SK-N-SH treated with all-trans-retinoic acid at 6 μM for 48 hours (cell line): ENCODE measurements at regions not wholly inside any gene's neighbourhood (a gene's known extent, or its start where the extent isn't known, plus 50 kb on each side); places are given as distances from the start of the nearest gene placed in this dataset.

Experiments used
- ATAC-seq: fragments of 200-7000 bp; cut with Tn5 transposase; 3 replicates; pipeline ENCODE4 v1.9.1; 2020; ENCODE audit warnings: mild to moderate bottlenecking, moderate library complexity
- ARNTL ChIP-seq: fragments of 450-650 bp; formaldehyde crosslinking; IDR thresholded peaks from 2 replicates; pipeline ENCODE4 v1.5.0; 2020; ENCODE audit warnings: low read depth, mild to moderate bottlenecking, moderate library complexity, borderline replicate concordance
- BACH2 ChIP-seq: fragments of 250-450 bp; sonication (Bioruptor Pico); IDR thresholded peaks from 2 replicates; pipeline ENCODE4 v1.9.0; 2021; ENCODE audit warnings: mild to moderate bottlenecking, borderline replicate concordance
- CSDC2 ChIP-seq: fragments of 250-450 bp; sonication (Bioruptor Pico); IDR thresholded peaks from 2 replicates; pipeline ENCODE4 v1.5.0; 2020; ENCODE audit warnings: mild to moderate bottlenecking, moderate library complexity
- ESRRG ChIP-seq: fragments of 250-450 bp; sonication (Bioruptor Pico); IDR thresholded peaks from 2 replicates; pipeline ENCODE4 v1.6.1; 2021; ENCODE audit warnings: mild to moderate bottlenecking
- GLIS3 ChIP-seq: fragments of 250-450 bp; sonication (Bioruptor Pico); IDR thresholded peaks from 2 replicates; pipeline ENCODE4 v1.5.0; 2020; ENCODE audit warnings: mild to moderate bottlenecking, moderate library complexity
- ISL1 ChIP-seq: fragments of 250-450 bp; sonication (Bioruptor Pico); IDR thresholded peaks from 2 replicates; pipeline ENCODE4 v2.1.2; 2022; ENCODE audit warnings: mild to moderate bottlenecking, moderate library complexity
- OSR1 ChIP-seq: fragments of 250-450 bp; sonication (Bioruptor Pico); IDR thresholded peaks from 2 replicates; pipeline ENCODE4 v1.8.0; 2022; ENCODE audit warnings: moderate library complexity, mild to moderate bottlenecking, inconsistent platforms
- PPARA ChIP-seq: fragments of 250-450 bp; sonication (Bioruptor Pico); IDR thresholded peaks from 2 replicates; pipeline ENCODE4 v1.5.0; 2020; ENCODE audit warnings: mild to moderate bottlenecking, borderline replicate concordance
- RARB ChIP-seq: fragments of 250-450 bp; sonication (Bioruptor Pico); IDR thresholded peaks from 2 replicates; pipeline ENCODE4 v1.8.0; 2021; ENCODE audit warnings: mild to moderate bottlenecking, moderate library complexity
- SNAI2 ChIP-seq: fragments of 250-450 bp; sonication (Bioruptor Pico); IDR thresholded peaks from 2 replicates; pipeline ENCODE4 v1.5.0; 2020; ENCODE audit warnings: mild to moderate bottlenecking, moderate library complexity
- TCF4 ChIP-seq: fragments of 250-450 bp; sonication (Bioruptor Pico); IDR thresholded peaks from 2 replicates; pipeline ENCODE4 v1.8.0; 2021; ENCODE audit warnings: mild to moderate bottlenecking, moderate library complexity, borderline replicate concordance
- TOX ChIP-seq: fragments of 250-450 bp; sonication (Bioruptor Pico); IDR thresholded peaks from 2 replicates; pipeline ENCODE4 v1.8.0; 2021; ENCODE audit warnings: mild to moderate bottlenecking, moderate library complexity, borderline replicate concordance
- TSHZ2 ChIP-seq: fragments of 250-450 bp; sonication (Bioruptor Pico); IDR thresholded peaks from 2 replicates; pipeline ENCODE4 v1.5.0; 2020; ENCODE audit warnings: mild to moderate bottlenecking, moderate library complexity
- ZC3H10 ChIP-seq: fragments of 250-450 bp; sonication (Bioruptor Pico); IDR thresholded peaks from 2 replicates; pipeline ENCODE4 v1.5.1; 2021; ENCODE audit warnings: mild to moderate bottlenecking, moderate library complexity
- ZFP3 ChIP-seq: fragments of 250-450 bp; sonication (Bioruptor Pico); IDR thresholded peaks from 2 replicates; pipeline ENCODE4 v1.5.0; 2020; ENCODE audit warnings: mild to moderate bottlenecking, moderate library complexity
- ZFP30 ChIP-seq: fragments of 450-650 bp; formaldehyde crosslinking; IDR thresholded peaks from 2 replicates; pipeline ENCODE4 v1.5.0; 2022; ENCODE audit warnings: mild to moderate bottlenecking, moderate library complexity
- ZNF565 ChIP-seq: fragments of 450-650 bp; formaldehyde crosslinking; conservative IDR thresholded peaks from 2 replicates; pipeline ENCODE4 v1.5.0; 2020; ENCODE audit warnings: low read depth, mild to moderate bottlenecking, moderate library complexity
- ZNF70 ChIP-seq: fragments of 450-650 bp; formaldehyde crosslinking; IDR thresholded peaks from 2 replicates; pipeline ENCODE4 v1.5.0; 2020; ENCODE audit warnings: mild to moderate bottlenecking, moderate library complexity
- ZNF8 ChIP-seq: fragments of 450-650 bp; formaldehyde crosslinking; IDR thresholded peaks from 2 replicates; pipeline ENCODE4 v1.5.0; 2020; ENCODE audit warnings: mild to moderate bottlenecking, moderate library complexity
- TF ChIP-seq, protein P1 (sequence below): fragments of 250-450 bp; sonication (Bioruptor Pico); IDR thresholded peaks from 2 replicates; pipeline ENCODE4 v1.8.0; 2021; ENCODE audit warnings: low read depth, mild to moderate bottlenecking, moderate library complexity, borderline replicate concordance
- TF ChIP-seq, protein P2 (sequence below): fragments of 250-450 bp; sonication (Bioruptor Pico); IDR thresholded peaks from 2 replicates; pipeline ENCODE4 v1.5.1; 2021; ENCODE audit warnings: mild to moderate bottlenecking, moderate library complexity
- TF ChIP-seq, protein P3 (sequence below): fragments of 250-450 bp; sonication (Bioruptor Pico); IDR thresholded peaks from 2 replicates; pipeline ENCODE4 v1.8.0; 2020; ENCODE audit warnings: mild to moderate bottlenecking, moderate library complexity, borderline replicate concordance

- TF ChIP-seq, protein P1, sequence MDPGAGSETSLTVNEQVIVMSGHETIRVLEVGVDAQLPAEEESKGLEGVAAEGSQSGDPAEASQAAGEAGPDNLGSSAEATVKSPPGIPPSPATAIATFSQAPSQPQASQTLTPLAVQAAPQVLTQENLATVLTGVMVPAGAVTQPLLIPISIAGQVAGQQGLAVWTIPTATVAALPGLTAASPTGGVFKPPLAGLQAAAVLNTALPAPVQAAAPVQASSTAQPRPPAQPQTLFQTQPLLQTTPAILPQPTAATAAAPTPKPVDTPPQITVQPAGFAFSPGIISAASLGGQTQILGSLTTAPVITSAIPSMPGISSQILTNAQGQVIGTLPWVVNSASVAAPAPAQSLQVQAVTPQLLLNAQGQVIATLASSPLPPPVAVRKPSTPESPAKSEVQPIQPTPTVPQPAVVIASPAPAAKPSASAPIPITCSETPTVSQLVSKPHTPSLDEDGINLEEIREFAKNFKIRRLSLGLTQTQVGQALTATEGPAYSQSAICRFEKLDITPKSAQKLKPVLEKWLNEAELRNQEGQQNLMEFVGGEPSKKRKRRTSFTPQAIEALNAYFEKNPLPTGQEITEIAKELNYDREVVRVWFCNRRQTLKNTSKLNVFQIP (CRISPR knock-in tag) = no peak
- TF ChIP-seq ZFP3 (CRISPR knock-in tag) (no peak), SNAI2 (CRISPR knock-in tag) (no peak)
Observed at GRCh38 chr7:33814400-33814799, 90.9 kb upstream of the BMPER start (continued).

- ATAC-seq = no peak
Observed at GRCh38 chr7:33814936-33815335, 90.4 kb upstream of the BMPER start.

GRCh38 chr7:33815336-33815735, 90.0 kb upstream of the BMPER start:
- TF ChIP-seq ZNF70 (CRISPR knock-in tag) (no peak), RARB (no peak), OSR1 (CRISPR knock-in tag) (no peak), GLIS3 (CRISPR knock-in tag) (no peak), ZNF8 (no peak), ESRRG (CRISPR knock-in tag) (no peak)
- TF ChIP-seq, all 23 proteins: peak for 0
- ATAC-seq = no peak

More at GRCh38 chr7:33814936-33815335, 90.4 kb upstream of the BMPER start:
- TF ChIP-seq, protein P2, sequence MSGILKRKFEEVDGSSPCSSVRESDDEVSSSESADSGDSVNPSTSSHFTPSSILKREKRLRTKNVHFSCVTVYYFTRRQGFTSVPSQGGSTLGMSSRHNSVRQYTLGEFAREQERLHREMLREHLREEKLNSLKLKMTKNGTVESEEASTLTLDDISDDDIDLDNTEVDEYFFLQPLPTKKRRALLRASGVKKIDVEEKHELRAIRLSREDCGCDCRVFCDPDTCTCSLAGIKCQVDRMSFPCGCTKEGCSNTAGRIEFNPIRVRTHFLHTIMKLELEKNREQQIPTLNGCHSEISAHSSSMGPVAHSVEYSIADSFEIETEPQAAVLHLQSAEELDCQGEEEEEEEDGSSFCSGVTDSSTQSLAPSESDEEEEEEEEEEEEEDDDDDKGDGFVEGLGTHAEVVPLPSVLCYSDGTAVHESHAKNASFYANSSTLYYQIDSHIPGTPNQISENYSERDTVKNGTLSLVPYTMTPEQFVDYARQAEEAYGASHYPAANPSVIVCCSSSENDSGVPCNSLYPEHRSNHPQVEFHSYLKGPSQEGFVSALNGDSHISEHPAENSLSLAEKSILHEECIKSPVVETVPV (CRISPR knock-in tag) = no peak
- TF ChIP-seq ZFP30 = no peak
- no peak for TF ChIP-seq ZNF8
- no peak for TF ChIP-seq ZNF70 (CRISPR knock-in tag)
- no peak for TF ChIP-seq PPARA (CRISPR knock-in tag)
- TF ChIP-seq SNAI2 (CRISPR knock-in tag) = no peak
- TF ChIP-seq ISL1 (CRISPR knock-in tag) = no peak
- TF ChIP-seq ZC3H10 (CRISPR knock-in tag) = no peak
- no peak for TF ChIP-seq OSR1 (CRISPR knock-in tag)
- no peak for TF ChIP-seq TSHZ2 (CRISPR knock-in tag)
- TF ChIP-seq, protein P1 (CRISPR knock-in tag) = no peak
- TF ChIP-seq ZNF565 (CRISPR knock-in tag) = no peak
- TF ChIP-seq ARNTL = no peak
- no peak for TF ChIP-seq TCF4
- no peak for TF ChIP-seq GLIS3 (CRISPR knock-in tag)
- no peak for TF ChIP-seq RARB
- no peak for TF ChIP-seq CSDC2 (CRISPR knock-in tag)
- no peak for TF ChIP-seq BACH2
- TF ChIP-seq TOX (CRISPR knock-in tag) = no peak
- TF ChIP-seq ESRRG (CRISPR knock-in tag) = no peak

DNA sequence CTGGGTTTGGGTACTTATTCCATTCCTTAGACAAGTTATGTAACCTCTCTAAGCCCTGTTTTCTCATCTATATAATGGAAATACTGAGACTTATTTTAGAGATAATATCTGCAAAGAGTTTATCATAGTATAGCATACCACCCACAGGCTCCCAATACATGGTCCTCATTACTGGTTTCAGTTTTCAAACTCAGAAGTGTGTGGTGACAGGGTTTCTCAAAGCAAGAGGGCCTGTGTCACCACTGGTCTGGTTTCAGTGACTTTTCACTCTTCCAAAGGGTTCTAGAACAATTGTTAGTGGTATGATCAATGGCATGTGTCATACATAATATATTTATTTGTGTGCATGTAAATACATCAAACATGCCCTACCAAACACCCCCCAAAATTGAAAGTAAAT, 89.2 kb upstream of the BMPER start:
- no peak for ATAC-seq
- TF ChIP-seq BACH2 (no peak), ZFP30 (no peak), ZC3H10 (CRISPR knock-in tag) (no peak)
- TF ChIP-seq, protein P2 (CRISPR knock-in tag) = no peak
- TF ChIP-seq, protein P3, sequence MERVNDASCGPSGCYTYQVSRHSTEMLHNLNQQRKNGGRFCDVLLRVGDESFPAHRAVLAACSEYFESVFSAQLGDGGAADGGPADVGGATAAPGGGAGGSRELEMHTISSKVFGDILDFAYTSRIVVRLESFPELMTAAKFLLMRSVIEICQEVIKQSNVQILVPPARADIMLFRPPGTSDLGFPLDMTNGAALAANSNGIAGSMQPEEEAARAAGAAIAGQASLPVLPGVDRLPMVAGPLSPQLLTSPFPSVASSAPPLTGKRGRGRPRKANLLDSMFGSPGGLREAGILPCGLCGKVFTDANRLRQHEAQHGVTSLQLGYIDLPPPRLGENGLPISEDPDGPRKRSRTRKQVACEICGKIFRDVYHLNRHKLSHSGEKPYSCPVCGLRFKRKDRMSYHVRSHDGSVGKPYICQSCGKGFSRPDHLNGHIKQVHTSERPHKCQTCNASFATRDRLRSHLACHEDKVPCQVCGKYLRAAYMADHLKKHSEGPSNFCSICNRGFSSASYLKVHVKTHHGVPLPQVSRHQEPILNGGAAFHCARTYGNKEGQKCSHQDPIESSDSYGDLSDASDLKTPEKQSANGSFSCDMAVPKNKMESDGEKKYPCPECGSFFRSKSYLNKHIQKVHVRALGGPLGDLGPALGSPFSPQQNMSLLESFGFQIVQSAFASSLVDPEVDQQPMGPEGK (CRISPR knock-in tag) = no peak
